ENCODE measurements at regions not wholly inside any gene's neighbourhood (a gene's known extent, or its start where the extent isn't known, plus 50 kb on each side); places are given as distances from the start of the nearest gene placed in this dataset.

DNA sequence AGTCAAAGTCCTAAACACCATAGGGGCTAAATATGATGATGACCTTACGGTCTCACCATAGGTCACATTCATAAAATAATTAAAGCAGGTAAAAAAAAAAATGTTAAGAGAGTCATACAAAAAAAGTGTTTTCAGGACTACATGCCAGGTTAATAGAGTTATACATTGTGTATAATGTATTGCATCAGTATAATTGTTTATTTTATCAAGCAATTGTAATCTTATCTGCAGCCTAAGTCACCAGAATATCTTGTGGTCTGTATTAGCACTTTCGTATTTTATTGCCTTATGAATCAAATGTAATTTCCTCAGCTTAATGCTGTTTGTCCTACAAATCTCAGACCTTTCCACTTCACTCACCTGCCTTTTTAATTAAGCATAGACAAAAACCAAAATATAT, 972.9 kb upstream of the PCDH20 start:
- WGBS, 2 experiments (ENCODE audit: extremely low coverage in 2 of 2, insufficient read length in 1 of 2), result no CpG with 5 or more reads among the region's 2 CpGs
- dilution Hi-C loops (cut with HindIII; ENCODE audit: low sequenced_read_pairs, unreplicated experiment), result no loop called here

More for the DNA sequence above, 972.9 kb upstream of the PCDH20 start:
- no peak overlapping the region for H3K4ac ChIP-seq (ENCODE audit: low read depth, low read length)
- DNase-seq, result peak; percentile 16
- ChIA-PET POLR2A (ENCODE audit: unreplicated experiment) (no interaction called here), CTCF (interaction anchor here (0.7 kb wide), 1 partner anchor 54 kb away, joined by 3 read pairs; no protein-coding TSS in a partner anchor)
- H3K79me1 ChIP-seq (ENCODE audit: low read depth in 1 of 2, low read length in 2 of 2), result no peaks in the 10 kb centered on the region
- no peak overlapping the region for H4K8ac ChIP-seq (ENCODE audit: low read depth in 2 of 2, low read length in 2 of 2)
- H3K9me3 ChIP-seq (ENCODE audit: control insufficient read depth, insufficient read depth, low read length), result no peaks in the 10 kb centered on the region
- no peaks in the 10 kb centered on the region for H3K4me1 ChIP-seq (ENCODE audit: control insufficient read depth, insufficient read depth, low read length)
- no peak overlapping the region for H2BK5ac ChIP-seq (ENCODE audit: low read depth, low read length, poor library complexity, severe bottlenecking)
- H3K56ac ChIP-seq (ENCODE audit: extremely low read depth, insufficient read depth, low read length), result no peak overlapping the region
- no peak overlapping the region for H3K27ac ChIP-seq (ENCODE audit: insufficient read depth, low read length)
- H3K9me1 ChIP-seq (ENCODE audit: insufficient read depth, low read length), result no peaks in the 10 kb centered on the region
- intact Hi-C loops (cut with micrococcal nuclease), result loop anchor here (10.0 kb wide), 2 partner anchors 736 to 1766 kb away; no protein-coding TSS in a partner anchor
- no peaks in the 10 kb centered on the region for H3K36me3 ChIP-seq (ENCODE audit: control insufficient read depth, insufficient read depth, low read length)
- H3K23ac ChIP-seq (ENCODE audit: low read depth, low read length), result no peak overlapping the region
- no peak overlapping the region for H2AK5ac ChIP-seq (ENCODE audit: low read depth, low read length)
- no peak overlapping the region for H3K4me2 ChIP-seq (ENCODE audit: low read depth, low read length)
- no peak overlapping the region for H3K14ac ChIP-seq (replicated peaks; ENCODE audit: low read depth, low read length)
- H3K18ac ChIP-seq (ENCODE audit: low read depth, low read length), result no peak overlapping the region
- BruUV-seq (replicated peaks), result no TSS peak
- no peak overlapping the region for H2AFZ ChIP-seq (replicated peaks; ENCODE audit: low read length, poor library complexity)
- H3K27me3 ChIP-seq (ENCODE audit: control insufficient read depth, insufficient read depth, low read length), result no peaks in the 10 kb centered on the region
- no peak overlapping the region for H3K9ac ChIP-seq (ENCODE audit: low read depth, low read length)
- H2BK20ac ChIP-seq (ENCODE audit: low read depth, low read length), result no peak overlapping the region
- no peaks in the 10 kb centered on the region for H4K20me1 ChIP-seq (ENCODE audit: insufficient read depth, low read length)
- no peak overlapping the region for H2BK120ac ChIP-seq (ENCODE audit: low read depth, low read length)
- no peak overlapping the region for H2AK9ac ChIP-seq (replicated peaks; ENCODE audit: low read depth, low read length, poor library complexity)
- H4K91ac ChIP-seq (ENCODE audit: insufficient read depth, low read depth, low read length), result no peak overlapping the region
- H3K4me3 ChIP-seq (ENCODE audit: insufficient read depth, low read depth, low read length), result no peak overlapping the region
- H2BK15ac ChIP-seq (ENCODE audit: low read depth, low read length), result no peak overlapping the region
- no peak overlapping the region for H4K5ac ChIP-seq (ENCODE audit: low read depth, low read length)
- TF ChIP-seq CEBPB (IDR thresholded peaks at IDR 0.05; ENCODE audit: low read depth, low read length) (peak; percentile 50; the same call in 1 of the 2 replicates), FOS (IDR thresholded peaks at IDR 0.05; ENCODE audit: low read depth, low read length) (no peak), SMC3 (IDR thresholded peaks at IDR 0.05; ENCODE audit: low read depth, low read length) (no peak)
- TF ChIP-seq, protein P1, sequence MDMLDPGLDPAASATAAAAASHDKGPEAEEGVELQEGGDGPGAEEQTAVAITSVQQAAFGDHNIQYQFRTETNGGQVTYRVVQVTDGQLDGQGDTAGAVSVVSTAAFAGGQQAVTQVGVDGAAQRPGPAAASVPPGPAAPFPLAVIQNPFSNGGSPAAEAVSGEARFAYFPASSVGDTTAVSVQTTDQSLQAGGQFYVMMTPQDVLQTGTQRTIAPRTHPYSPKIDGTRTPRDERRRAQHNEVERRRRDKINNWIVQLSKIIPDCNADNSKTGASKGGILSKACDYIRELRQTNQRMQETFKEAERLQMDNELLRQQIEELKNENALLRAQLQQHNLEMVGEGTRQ (IDR thresholded peaks at IDR 0.05; ENCODE audit: low read depth, low read length), result no peak
- no peak for ATAC-seq (ENCODE audit: low read depth)
- in situ Hi-C loops (cut with MboI; ENCODE audit: low sequenced_read_pairs), result no loop called here
